Breast epithelium (tissue), 3 donors: ENCODE measurements at regions not wholly inside any gene's neighbourhood (a gene's known extent, or its start where the extent isn't known, plus 50 kb on each side); places are given as distances from the start of the nearest gene placed in this dataset.

Source experiments
- CTCF ChIP-seq, 3 donors: fragments of 450-650 bp; IDR thresholded peaks; one replicate each; pipeline ENCODE4 v1.5.1; 2016 to 2017; ENCODE audit warnings: antibody characterized with exemption in 3 of 3, mild to moderate bottlenecking in 3 of 3, moderate library complexity in 3 of 3
- POLR2A ChIP-seq: fragments of 450-650 bp; IDR thresholded peaks from one replicate; pipeline ENCODE4 v1.6.1; 2016; ENCODE audit warnings: antibody characterized with exemption, mild to moderate bottlenecking, moderate library complexity

- TF ChIP-seq CTCF (IDR thresholded peaks at IDR 0.05) (no peak), POLR2A (no peak)
Measured at GRCh38 chrX:137354851-137355250, 211.1 kb upstream of the ZIC3 start.
